Colonic mucosa (tissue), 4 donors: ENCODE measurements at regions not wholly inside any gene's neighbourhood (a gene's known extent, or its start where the extent isn't known, plus 50 kb on each side); places are given as distances from the start of the nearest gene placed in this dataset.

Experiments used
- DNase-seq: peaks from one replicate; pipeline ENCODE4 v3.0.0-alpha.2; 2020
- H3K27ac ChIP-seq: fragments of 200-600 bp; one replicate; pipeline ENCODE4 v1.8.0; 2021
- H3K27me3 ChIP-seq: fragments of 200-600 bp; one replicate; pipeline ENCODE4 v1.8.0; 2021
- H3K36me3 ChIP-seq: fragments of 200-600 bp; one replicate; pipeline ENCODE4 v1.8.0; 2021
- H3K4me1 ChIP-seq: fragments of 200-600 bp; one replicate; pipeline ENCODE4 v1.8.0; 2021; ENCODE audit warnings: mild to moderate bottlenecking
- H3K4me3 ChIP-seq: fragments of 200-600 bp; one replicate; pipeline ENCODE4 v1.8.0; 2021
- H3K9ac ChIP-seq, 2 donors: one replicate each; pipeline ENCODE4 v1.7.0; 2013; ENCODE audit warnings: control low read depth in 2 of 2, low read depth in 2 of 2, low read length in 2 of 2
- H3K9me3 ChIP-seq: fragments of 200-600 bp; one replicate; pipeline ENCODE4 v1.8.0; 2021
- CTCF ChIP-seq: fragments of 200-600 bp; IDR thresholded peaks from one replicate; pipeline ENCODE4 v1.8.0; 2022; ENCODE audit warnings: antibody characterized with exemption, mild to moderate bottlenecking
- intact Hi-C: fragments of 100-400 bp; cut with DNase I; formaldehyde crosslinking; loops from one replicate; pipeline ENCODE4 v1.14.1; 2022
- donor health status: healthy.
- donor health status: DM: no; HTN: no; CAD: no.
- donor health status: DM: no; HTN: no; CAD: no.

- no peak overlapping the region for H3K9ac ChIP-seq
- H3K27ac ChIP-seq, result no peak overlapping the region
- intact Hi-C loops, result no loop called here
- H3K4me1 ChIP-seq, result no peaks in the 10 kb centered on the region
- no peaks in the 10 kb centered on the region for H3K9me3 ChIP-seq
- H3K4me3 ChIP-seq, result no peak overlapping the region
- TF ChIP-seq CTCF, result no peak
- DNase-seq, result no peak
- no peaks in the 10 kb centered on the region for H3K36me3 ChIP-seq
- H3K27me3 ChIP-seq, result no peaks in the 10 kb centered on the region
Measured at GRCh38 chr20:39152126-39152525, 190.0 kb downstream of the DHX35 start.

GRCh38 chr20:39150501-39150900 lies 188.4 kb downstream of the DHX35 start:
- H3K36me3 ChIP-seq, result no peaks in the 10 kb centered on the region
- TF ChIP-seq CTCF, result no peak
- H3K9me3 ChIP-seq, result no peaks in the 10 kb centered on the region
- no peak overlapping the region for H3K4me3 ChIP-seq
- intact Hi-C loops, result no loop called here
- no peak overlapping the region for H3K27ac ChIP-seq
- H3K9ac ChIP-seq, result no peak overlapping the region
- no peaks in the 10 kb centered on the region for H3K4me1 ChIP-seq
- no peaks in the 10 kb centered on the region for H3K27me3 ChIP-seq
- DNase-seq, result no peak

- no peak for TF ChIP-seq CTCF
- H3K27ac ChIP-seq, result no peak overlapping the region
- no peaks in the 10 kb centered on the region for H3K4me1 ChIP-seq
- H3K9me3 ChIP-seq, result no peaks in the 10 kb centered on the region
- no peak overlapping the region for H3K9ac ChIP-seq
- H3K27me3 ChIP-seq, result no peaks in the 10 kb centered on the region
- no peaks in the 10 kb centered on the region for H3K36me3 ChIP-seq
- DNase-seq, result no peak
- intact Hi-C loops, result no loop called here
- H3K4me3 ChIP-seq, result no peak overlapping the region
Measured at GRCh38 chr20:39146394-39146793, 184.2 kb downstream of the DHX35 start.

GRCh38 chr20:39145921-39146320 lies 183.8 kb downstream of the DHX35 start:
- no peak for DNase-seq
- H3K4me3 ChIP-seq, result no peak overlapping the region
- intact Hi-C loops, result no loop called here
- no peaks in the 10 kb centered on the region for H3K36me3 ChIP-seq
- no peaks in the 10 kb centered on the region for H3K27me3 ChIP-seq
- H3K27ac ChIP-seq, result no peak overlapping the region
- no peak overlapping the region for H3K9ac ChIP-seq
- H3K4me1 ChIP-seq, result no peaks in the 10 kb centered on the region
- TF ChIP-seq CTCF, result no peak
- no peaks in the 10 kb centered on the region for H3K9me3 ChIP-seq

GRCh38 chr20:39144757-39145156 lies 182.6 kb downstream of the DHX35 start:
- H3K9ac ChIP-seq, result no peak overlapping the region
- no peak overlapping the region for H3K27ac ChIP-seq
- no peak for DNase-seq
- H3K27me3 ChIP-seq, result no peaks in the 10 kb centered on the region
- intact Hi-C loops, result no loop called here
- H3K9me3 ChIP-seq, result no peaks in the 10 kb centered on the region
- H3K36me3 ChIP-seq, result no peaks in the 10 kb centered on the region
- no peaks in the 10 kb centered on the region for H3K4me1 ChIP-seq
- TF ChIP-seq CTCF, result no peak
- no peak overlapping the region for H3K4me3 ChIP-seq
